Central memory CD8-positive, alpha-beta T cell (primary cell): ENCODE measurements at regions not wholly inside any gene's neighbourhood (a gene's known extent, or its start where the extent isn't known, plus 50 kb on each side); places are given as distances from the start of the nearest gene placed in this dataset.

Source experiments
- ATAC-seq: fragments of 150-1000 bp; cut with Tn5 transposase; replicated peaks from 2 replicates; pipeline ENCODE4 v1.10.0; 2022; ENCODE audit warnings: mild to moderate bottlenecking, moderate FRiP score, moderate number of reproducible peaks; ENCODE audit not compliant: poor library complexity, severe bottlenecking; ENCODE audit errors: extremely low read depth
- DNase-seq, 2 donors: peaks; one replicate each; pipeline ENCODE4 v3.0.0; 2021; ENCODE audit warnings: low spot score in 2 of 2
- H3K27ac Mint-ChIP-seq: one replicate; pipeline ENCODE4 v1.8.0; 2022; ENCODE audit warnings: low read depth, mild to moderate bottlenecking, moderate library complexity, mixed read lengths
- H3K27me3 Mint-ChIP-seq: one replicate; pipeline ENCODE4 v1.8.0; 2022; ENCODE audit warnings: mixed read lengths
- H3K36me3 Mint-ChIP-seq: one replicate; pipeline ENCODE4 v1.8.0; 2022; ENCODE audit warnings: mild to moderate bottlenecking, moderate library complexity, mixed read lengths; ENCODE audit not compliant: insufficient read depth
- H3K4me1 Mint-ChIP-seq: one replicate; pipeline ENCODE4 v1.8.0; 2022; ENCODE audit warnings: mixed read lengths
- H3K4me3 Mint-ChIP-seq: one replicate; pipeline ENCODE4 v1.8.0; 2022; ENCODE audit warnings: mild to moderate bottlenecking, moderate library complexity, mixed read lengths
- H3K9me3 Mint-ChIP-seq: one replicate; pipeline ENCODE4 v1.8.0; 2022; ENCODE audit warnings: mixed read lengths

GRCh38 chr6:63371104-63371715, 51.4 kb upstream of the LGSN start:
- Mint-ChIP-seq H3K9me3 (peaks cover 6% of the 10 kb centered on the region), H3K4me3 (no peak overlapping the region), H3K36me3 (no peaks in the 10 kb centered on the region), H3K4me1 (no peaks in the 10 kb centered on the region), H3K27me3 (no peaks in the 10 kb centered on the region), H3K27ac (no peak overlapping the region)
- ATAC-seq (no peak), DNase-seq (no peak)

- no peak overlapping the region for H3K27ac Mint-ChIP-seq
- H3K36me3 Mint-ChIP-seq, result no peaks in the 10 kb centered on the region
- DNase-seq, result no peak
Measured at GRCh38 chr6:63372951-63373533, 53.3 kb upstream of the LGSN start.

GRCh38 chr6:63389191-63389844, 69.5 kb upstream of the LGSN start:
- ATAC-seq (no peak), DNase-seq (no peak)
- Mint-ChIP-seq H3K4me3 (no peak overlapping the region), H3K27me3 (no peaks in the 10 kb centered on the region), H3K27ac (no peak overlapping the region), H3K9me3 (no peaks in the 10 kb centered on the region), H3K36me3 (no peaks in the 10 kb centered on the region), H3K4me1 (no peaks in the 10 kb centered on the region)

More at GRCh38 chr6:63372951-63373533, 53.3 kb upstream of the LGSN start:
- ATAC-seq, result no peak
- Mint-ChIP-seq H3K27me3 (no peaks in the 10 kb centered on the region), H3K4me3 (no peak overlapping the region), H3K4me1 (no peaks in the 10 kb centered on the region), H3K9me3 (peaks cover 6% of the 10 kb centered on the region)

DNA sequence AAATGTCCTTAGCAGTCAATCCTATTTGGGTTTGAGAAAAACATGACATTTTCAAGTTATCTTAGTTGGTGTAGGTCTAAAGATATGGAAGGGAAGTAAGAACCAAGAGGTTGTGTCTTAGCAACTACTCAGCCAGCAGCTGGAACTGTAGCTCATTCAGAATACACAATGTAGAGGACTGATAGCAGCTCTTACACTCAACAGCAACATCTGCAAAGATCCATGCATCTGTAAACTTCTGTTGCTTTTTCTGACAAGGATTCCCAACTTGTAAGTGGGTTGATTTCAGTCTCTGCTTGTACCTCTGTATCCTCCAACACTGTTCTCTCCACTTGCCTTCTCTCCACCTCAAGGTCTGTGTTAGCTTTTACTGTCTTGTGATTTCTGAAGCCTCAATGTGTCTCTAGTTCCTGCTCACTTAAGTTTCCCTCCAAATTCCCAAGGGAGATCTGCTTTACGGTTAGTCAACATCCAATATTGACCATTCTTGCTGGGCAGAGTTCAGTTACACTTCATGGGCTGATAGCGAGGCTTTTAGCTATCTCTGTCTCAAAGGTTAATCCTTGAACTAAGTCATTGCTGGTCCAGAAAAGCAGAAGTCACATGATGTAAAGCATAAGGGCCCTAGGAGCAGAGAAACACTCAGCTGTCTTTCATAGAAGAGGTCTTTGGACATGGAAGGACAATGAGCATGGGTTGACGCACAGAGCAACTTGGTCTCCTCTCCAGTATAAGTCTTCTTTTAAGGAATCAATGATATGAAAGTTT, 71.6 kb upstream of the LGSN start:
- H3K4me1 Mint-ChIP-seq, result no peaks in the 10 kb centered on the region
- no peaks in the 10 kb centered on the region for H3K36me3 Mint-ChIP-seq
- no peaks in the 10 kb centered on the region for H3K9me3 Mint-ChIP-seq
- DNase-seq (no peak), ATAC-seq (no peak)
- no peak overlapping the region for H3K4me3 Mint-ChIP-seq
- no peak overlapping the region for H3K27ac Mint-ChIP-seq
- no peaks in the 10 kb centered on the region for H3K27me3 Mint-ChIP-seq

DNA sequence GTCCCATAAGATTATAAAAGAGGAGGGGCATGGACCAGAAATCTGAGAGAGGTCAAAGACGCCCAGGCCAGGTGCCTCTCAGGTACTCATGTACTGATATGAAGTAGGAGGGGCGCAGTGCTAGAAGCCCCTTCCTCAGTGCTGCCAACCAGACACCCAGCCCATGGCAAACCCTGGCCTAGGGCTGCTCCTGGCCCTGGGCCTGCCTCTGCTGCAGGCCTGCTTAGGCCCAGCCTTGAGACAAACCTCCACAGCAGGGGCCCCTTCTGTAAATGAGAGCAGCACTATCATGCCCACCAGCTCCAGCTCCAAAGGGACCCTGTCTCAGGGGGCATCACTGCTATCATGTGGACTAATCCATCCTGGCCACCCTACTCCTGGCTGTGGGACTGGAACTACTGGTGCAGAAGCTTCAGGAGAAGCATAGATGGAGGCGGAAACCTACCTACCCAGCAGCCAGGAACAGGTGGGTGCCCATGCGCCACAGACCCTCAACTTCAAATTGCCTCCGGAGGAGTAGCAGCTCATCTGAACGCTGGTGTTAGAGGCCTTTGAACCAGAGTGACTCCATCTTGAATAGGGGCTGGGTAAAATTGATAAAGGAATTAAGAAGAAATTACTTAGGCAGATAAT, 72.4 kb upstream of the LGSN start:
- Mint-ChIP-seq H3K27ac (no peak overlapping the region), H3K9me3 (no peaks in the 10 kb centered on the region), H3K36me3 (no peaks in the 10 kb centered on the region), H3K4me1 (no peaks in the 10 kb centered on the region), H3K27me3 (no peaks in the 10 kb centered on the region), H3K4me3 (no peak overlapping the region)
- ATAC-seq (no peak), DNase-seq (no peak)

DNA sequence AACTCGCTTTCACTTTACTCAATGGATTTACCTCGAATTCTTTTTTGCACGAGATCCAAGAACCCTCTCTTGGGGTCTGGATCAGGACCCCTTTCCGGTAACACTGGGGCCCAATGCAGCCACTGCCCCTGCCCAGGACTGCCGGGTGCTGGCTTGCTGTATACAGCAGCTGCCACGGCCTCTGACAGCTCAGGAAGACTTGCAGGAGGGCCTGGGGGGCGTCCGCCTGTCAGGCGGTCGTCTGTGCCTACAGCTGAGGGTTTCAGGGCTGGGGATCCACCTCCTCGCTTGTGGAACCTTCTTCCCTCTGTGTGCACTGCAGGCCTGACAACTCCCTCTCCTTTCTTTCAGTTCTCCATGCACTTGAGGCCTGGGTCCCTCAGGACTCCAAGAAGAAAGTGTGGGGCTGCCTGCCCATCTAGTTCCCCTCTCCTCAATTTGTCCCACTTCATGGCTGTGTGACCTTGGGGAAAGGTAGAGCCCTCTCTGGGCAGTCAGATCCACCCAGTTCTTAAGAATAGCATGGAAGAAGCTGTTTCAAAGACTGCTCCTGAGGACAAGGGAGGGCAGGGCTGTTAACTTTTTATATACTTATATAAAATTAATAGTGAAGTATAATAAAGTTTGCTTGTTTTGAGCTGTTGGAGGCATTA, 75.0 kb upstream of the LGSN start:
- Mint-ChIP-seq H3K4me1 (no peaks in the 10 kb centered on the region), H3K27me3 (no peaks in the 10 kb centered on the region), H3K9me3 (no peaks in the 10 kb centered on the region), H3K4me3 (no peak overlapping the region), H3K27ac (no peak overlapping the region), H3K36me3 (no peaks in the 10 kb centered on the region)
- DNase-seq (no peak), ATAC-seq (no peak)

DNA sequence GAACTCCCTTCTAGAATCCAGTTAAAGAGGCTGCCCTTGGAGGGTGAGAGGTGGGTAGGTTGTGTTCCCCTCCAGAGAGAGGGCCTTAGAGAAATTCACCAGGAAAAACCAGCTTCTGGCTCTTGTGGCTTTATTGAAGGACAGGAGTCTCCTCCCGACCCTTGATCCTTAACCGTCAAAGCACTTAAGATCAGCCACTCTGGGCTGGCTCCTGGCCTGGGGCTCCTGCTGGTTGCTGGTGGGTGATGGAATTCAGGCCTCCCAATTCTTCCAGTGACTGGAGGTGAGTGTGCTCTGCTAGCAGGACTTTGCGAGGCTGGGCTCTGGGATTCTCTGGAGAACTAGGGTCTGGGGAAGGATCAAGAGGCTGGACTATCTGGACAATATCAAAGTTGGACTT, 75.6 kb upstream of the LGSN start:
- no peaks in the 10 kb centered on the region for H3K36me3 Mint-ChIP-seq
- DNase-seq, result no peak
- no peaks in the 10 kb centered on the region for H3K4me1 Mint-ChIP-seq
- H3K9me3 Mint-ChIP-seq, result no peaks in the 10 kb centered on the region
- no peaks in the 10 kb centered on the region for H3K27me3 Mint-ChIP-seq
- ATAC-seq, result no peak
- no peak overlapping the region for H3K27ac Mint-ChIP-seq
- no peak overlapping the region for H3K4me3 Mint-ChIP-seq

DNA sequence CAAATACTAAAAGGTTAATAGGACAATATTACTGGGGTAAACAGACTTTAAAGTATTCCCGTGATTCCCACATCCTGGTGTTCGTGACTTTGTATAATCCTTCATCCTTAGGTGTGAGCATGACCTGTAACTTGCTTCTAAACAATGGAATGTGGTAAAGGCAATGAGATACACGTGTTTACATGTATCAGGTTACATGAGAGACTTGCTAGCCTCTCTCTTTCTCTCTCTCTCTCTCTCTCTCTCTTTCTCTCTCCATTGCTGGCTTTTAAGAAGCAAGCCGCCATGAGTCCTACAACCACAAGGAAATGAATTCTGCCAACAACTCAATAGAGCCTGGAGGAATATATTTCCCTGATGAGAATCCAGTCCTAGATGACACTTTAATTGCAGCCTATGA, 83.9 kb upstream of the LGSN start:
- no peaks in the 10 kb centered on the region for H3K27me3 Mint-ChIP-seq
- no peaks in the 10 kb centered on the region for H3K9me3 Mint-ChIP-seq
- DNase-seq, result no peak
- H3K36me3 Mint-ChIP-seq, result no peaks in the 10 kb centered on the region
- H3K4me3 Mint-ChIP-seq, result no peak overlapping the region
- H3K4me1 Mint-ChIP-seq, result no peaks in the 10 kb centered on the region
- H3K27ac Mint-ChIP-seq, result no peak overlapping the region
- no peak for ATAC-seq

DNA sequence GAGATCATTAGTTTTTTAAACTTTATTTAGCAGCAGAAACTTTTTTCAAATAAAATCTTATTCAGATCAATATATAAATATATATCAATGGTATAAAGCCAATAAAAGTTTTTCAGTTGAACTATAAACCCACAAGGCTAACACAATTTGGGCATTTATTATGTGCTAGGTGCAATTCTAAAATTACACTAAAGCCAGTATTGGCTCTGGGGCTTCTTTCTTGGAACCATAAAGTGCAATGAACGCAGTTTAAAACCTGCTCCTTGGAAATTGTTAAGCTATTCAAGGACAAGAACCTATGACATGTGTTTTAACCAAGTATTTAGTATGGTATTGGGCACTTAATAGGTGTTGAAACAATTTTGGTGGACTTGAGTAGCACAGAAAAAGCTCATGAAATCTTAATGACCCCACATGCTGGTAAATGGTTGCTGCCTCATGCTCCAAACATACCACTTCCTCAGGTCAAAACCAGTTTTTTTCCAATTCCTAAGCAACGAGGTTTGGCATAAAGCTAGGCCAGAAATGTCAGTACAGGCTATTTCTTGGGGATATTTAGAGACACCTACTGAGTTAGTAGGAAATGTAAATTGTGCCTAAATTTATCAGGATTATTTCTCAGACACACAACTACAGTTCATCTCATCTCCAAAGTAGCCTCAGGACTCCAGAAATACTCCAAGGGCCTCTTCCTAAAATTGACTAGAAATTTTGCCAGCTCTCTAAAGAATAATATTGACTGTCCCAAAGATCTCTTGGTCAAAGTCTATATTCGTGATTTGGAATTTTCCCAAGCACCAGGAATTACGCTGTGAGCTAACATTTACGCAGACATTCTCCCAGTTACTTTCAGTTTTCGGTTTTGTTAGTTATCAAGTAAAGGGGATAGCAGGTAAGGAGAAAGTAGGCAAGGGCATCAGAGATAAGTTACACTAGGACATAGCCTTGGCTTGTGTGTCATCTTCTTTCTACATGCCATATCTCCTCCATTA, 90.9 kb upstream of the LGSN start:
- Mint-ChIP-seq H3K36me3 (no peaks in the 10 kb centered on the region), H3K27ac (no peak overlapping the region), H3K9me3 (no peaks in the 10 kb centered on the region), H3K27me3 (no peaks in the 10 kb centered on the region), H3K4me1 (no peaks in the 10 kb centered on the region), H3K4me3 (no peak overlapping the region)
- ATAC-seq, result no peak
- no peak for DNase-seq

DNA sequence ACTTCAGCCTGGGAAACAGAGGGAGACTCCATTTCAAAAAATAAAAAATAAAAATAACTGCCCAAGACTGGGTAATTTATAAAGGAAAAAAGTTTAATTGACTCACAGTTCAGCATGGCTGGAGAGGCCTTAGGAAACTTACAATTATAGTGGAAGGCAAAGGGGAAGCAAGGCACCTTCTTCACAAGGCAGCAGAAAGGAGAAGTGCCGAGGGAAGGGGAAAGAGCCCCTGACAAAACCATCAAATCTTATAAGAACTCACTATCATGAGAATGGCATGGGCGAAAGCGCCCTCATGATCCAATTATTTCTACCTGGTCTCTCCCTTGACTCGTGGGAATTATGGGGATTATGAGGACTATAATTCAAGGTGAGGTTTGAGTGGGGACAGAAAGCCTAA, 95.5 kb upstream of the LGSN start:
- no peaks in the 10 kb centered on the region for H3K27me3 Mint-ChIP-seq
- H3K27ac Mint-ChIP-seq, result no peak overlapping the region
- H3K36me3 Mint-ChIP-seq, result no peaks in the 10 kb centered on the region
- DNase-seq (no peak), ATAC-seq (no peak)
- no peak overlapping the region for H3K4me3 Mint-ChIP-seq
- H3K4me1 Mint-ChIP-seq, result no peaks in the 10 kb centered on the region
- H3K9me3 Mint-ChIP-seq, result no peaks in the 10 kb centered on the region

DNA sequence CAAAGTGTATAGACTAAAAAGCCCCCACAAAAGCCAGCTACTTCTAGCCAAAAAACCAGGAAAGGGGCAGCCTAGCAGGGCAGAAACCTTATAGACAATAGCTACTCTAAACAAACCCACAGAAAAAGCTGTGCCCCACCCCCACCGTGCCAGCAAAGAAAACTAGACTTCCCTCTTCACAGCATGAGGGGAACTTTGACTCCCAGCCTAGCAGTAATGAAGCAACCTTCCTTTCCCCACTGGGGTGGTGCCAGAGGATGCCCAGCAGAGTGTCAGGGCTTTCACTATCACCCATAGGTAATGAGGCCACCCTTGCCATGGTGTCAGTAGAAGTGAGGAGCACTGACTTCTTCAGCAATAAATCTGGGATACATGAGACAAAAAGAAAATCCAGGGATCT, 99.0 kb upstream of the LGSN start:
- no peaks in the 10 kb centered on the region for H3K27me3 Mint-ChIP-seq
- no peaks in the 10 kb centered on the region for H3K9me3 Mint-ChIP-seq
- H3K27ac Mint-ChIP-seq, result no peak overlapping the region
- no peaks in the 10 kb centered on the region for H3K36me3 Mint-ChIP-seq
- H3K4me3 Mint-ChIP-seq, result no peak overlapping the region
- no peaks in the 10 kb centered on the region for H3K4me1 Mint-ChIP-seq
- ATAC-seq (no peak), DNase-seq (no peak)
